Islet of Langerhans (tissue), 1 donor: ENCODE measurements at regions not wholly inside any gene's neighbourhood (a gene's known extent, or its start where the extent isn't known, plus 50 kb on each side); places are given as distances from the start of the nearest gene placed in this dataset.

Source experiments
- FAIRE-seq: peaks from one replicate; lab custom pipeline; 2011; peaks lifted over from hg19 to GRCh38; lab: Jason Lieb, UNC

GRCh38 chr3:46146548-46146947 lies 61.6 kb downstream of the CCR1 start:
- no peak for FAIRE-seq

- no peak for FAIRE-seq
These were observed 62.1 kb downstream of the CCR1 start for GRCh38 chr3:46146021-46146420.

GRCh38 chr3:46145147-46145546 lies 63.0 kb downstream of the CCR1 start:
- FAIRE-seq, result no peak

- no peak for FAIRE-seq
These were observed 64.1 kb downstream of the CCR1 start for GRCh38 chr3:46143951-46144473.

GRCh38 chr3:46141813-46142212 lies 66.3 kb downstream of the CCR1 start:
- no peak for FAIRE-seq

GRCh38 chr3:46138581-46138980 lies 69.5 kb downstream of the CCR1 start:
- no peak for FAIRE-seq

- no peak for FAIRE-seq
These were observed 72.6 kb downstream of the CCR1 start for GRCh38 chr3:46135475-46135874.

GRCh38 chr3:46133285-46133684 lies 74.8 kb downstream of the CCR1 start:
- no peak for FAIRE-seq

- no peak for FAIRE-seq
These were observed 75.5 kb downstream of the CCR1 start for GRCh38 chr3:46132565-46132964.

GRCh38 chr3:46131884-46132450 lies 76.1 kb downstream of the CCR1 start:
- FAIRE-seq, result no peak

- FAIRE-seq, result no peak
These were observed 77.3 kb downstream of the CCR1 start for GRCh38 chr3:46130631-46131310.

- no peak for FAIRE-seq
These were observed 78.4 kb downstream of the CCR1 start for GRCh38 chr3:46129588-46130272.

- no peak for FAIRE-seq
These were observed 80.6 kb downstream of the CCR1 start for GRCh38 chr3:46127503-46127902.

- no peak for FAIRE-seq
These were observed 83.6 kb downstream of the CCR1 start for GRCh38 chr3:46124216-46125177.

GRCh38 chr3:46123646-46124045 lies 84.5 kb downstream of the CCR1 start:
- no peak for FAIRE-seq

- FAIRE-seq, result no peak
These were observed 86.0 kb downstream of the CCR1 start for GRCh38 chr3:46122091-46122490.

GRCh38 chr3:46120983-46121382 lies 87.1 kb downstream of the CCR1 start:
- no peak for FAIRE-seq

- FAIRE-seq, result no peak
These were observed 88.2 kb downstream of the CCR1 start for GRCh38 chr3:46119709-46120498.

- no peak for FAIRE-seq
These were observed 88.9 kb downstream of the CCR1 start for GRCh38 chr3:46119253-46119652.

- no peak for FAIRE-seq
These were observed 89.7 kb upstream of the XCR1 start for GRCh38 chr3:46116996-46117395.

- FAIRE-seq, result no peak
These were observed 87.2 kb upstream of the XCR1 start for GRCh38 chr3:46114323-46114988.
